Stimulated activated CD8-positive, alpha-beta memory T cell treated with anti-CD3 and anti-CD28 coated beads, Interleukin-7, amount 100 ng/mL, for 24 hours (primary cell): ENCODE measurements at regions not wholly inside any gene's neighbourhood (a gene's known extent, or its start where the extent isn't known, plus 50 kb on each side); places are given as distances from the start of the nearest gene placed in this dataset.
"Not testable (repeated sequence)": the region's sequence is repeated elsewhere in the genome, so short reads cannot be mapped to it uniquely, and the experiment has no call there.

Source experiments
- DNase-seq: peaks from one replicate; pipeline ENCODE4 v3.0.0-alpha.2; 2020; ENCODE audit warnings: low read depth

- DNase-seq, result no peak
Observed at GRCh38 chr3:59499954-59500353, 450.1 kb upstream of the CFAP20DC start.

- no peak for DNase-seq
Observed at GRCh38 chr3:59499000-59499399, 449.2 kb upstream of the CFAP20DC start.

GRCh38 chr3:59496250-59496649, 446.4 kb upstream of the CFAP20DC start:
- no peak for DNase-seq

GRCh38 chr3:59494969-59495368, 445.1 kb upstream of the CFAP20DC start:
- DNase-seq, result not testable (repeated sequence)

GRCh38 chr3:59486520-59486919, 436.7 kb upstream of the CFAP20DC start:
- DNase-seq, result no peak

- DNase-seq, result no peak
Observed at GRCh38 chr3:59483191-59483590, 433.4 kb upstream of the CFAP20DC start.

GRCh38 chr3:59482684-59483083, 432.9 kb upstream of the CFAP20DC start:
- DNase-seq, result no peak

GRCh38 chr3:59481776-59482400, 432.1 kb upstream of the CFAP20DC start:
- DNase-seq, result no peak

- DNase-seq, result no peak
Observed at GRCh38 chr3:59480486-59480995, 430.7 kb upstream of the CFAP20DC start.

GRCh38 chr3:59473636-59474035, 423.8 kb upstream of the CFAP20DC start:
- DNase-seq, result no peak

- no peak for DNase-seq
Observed at GRCh38 chr3:59472541-59472940, 422.7 kb upstream of the CFAP20DC start.

- DNase-seq, result no peak
Observed at GRCh38 chr3:59469948-59470723, 420.3 kb upstream of the CFAP20DC start.

- no peak for DNase-seq
Observed at GRCh38 chr3:59467476-59467875, 417.7 kb upstream of the CFAP20DC start.

- DNase-seq, result no peak
Observed at GRCh38 chr3:59464187-59464586, 414.4 kb upstream of the CFAP20DC start.

- DNase-seq, result no peak
Observed at GRCh38 chr3:59463253-59463652, 413.4 kb upstream of the CFAP20DC start.

- no peak for DNase-seq
Observed at GRCh38 chr3:59460068-59460467, 410.2 kb upstream of the CFAP20DC start.

- no peak for DNase-seq
Observed at GRCh38 chr3:59456852-59457485, 407.1 kb upstream of the CFAP20DC start.

GRCh38 chr3:59451800-59452746, 402.2 kb upstream of the CFAP20DC start:
- DNase-seq, result no peak

GRCh38 chr3:59450946-59451763, 401.3 kb upstream of the CFAP20DC start:
- DNase-seq, result no peak

GRCh38 chr3:59450437-59450836, 400.6 kb upstream of the CFAP20DC start:
- DNase-seq, result no peak
